Bone marrow (tissue), 2 donors: ENCODE measurements at regions not wholly inside any gene's neighbourhood (a gene's known extent, or its start where the extent isn't known, plus 50 kb on each side); places are given as distances from the start of the nearest gene placed in this dataset.

Experiments used
- DNase-seq, 2 donors: peaks; one replicate each; lab custom pipeline; 2025; lab: John Stamatoyannopoulos, UW

DNA sequence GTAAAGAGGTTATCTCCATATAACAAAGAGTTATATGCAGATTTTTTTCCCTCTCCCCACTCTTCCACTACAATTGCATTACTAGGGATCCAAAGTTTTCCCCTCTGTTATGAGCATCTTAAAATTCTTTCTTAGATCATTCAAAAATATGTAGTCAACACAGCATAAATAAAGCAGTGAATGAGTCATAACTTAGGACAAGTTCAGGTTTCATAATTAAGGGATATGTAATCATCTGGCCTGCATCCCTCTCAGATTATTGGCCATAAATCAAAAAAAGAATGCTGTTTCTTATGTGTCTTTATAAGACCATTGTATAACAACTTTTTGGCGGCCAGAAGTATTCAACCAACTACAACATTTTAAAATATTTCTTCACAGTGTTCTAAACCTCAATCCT, 1526.1 kb downstream of the KCNT2 start:
- DNase-seq = no peak

GRCh38 chr1:195076682-195077081, 1531.6 kb downstream of the KCNT2 start:
- DNase-seq = no peak

DNA sequence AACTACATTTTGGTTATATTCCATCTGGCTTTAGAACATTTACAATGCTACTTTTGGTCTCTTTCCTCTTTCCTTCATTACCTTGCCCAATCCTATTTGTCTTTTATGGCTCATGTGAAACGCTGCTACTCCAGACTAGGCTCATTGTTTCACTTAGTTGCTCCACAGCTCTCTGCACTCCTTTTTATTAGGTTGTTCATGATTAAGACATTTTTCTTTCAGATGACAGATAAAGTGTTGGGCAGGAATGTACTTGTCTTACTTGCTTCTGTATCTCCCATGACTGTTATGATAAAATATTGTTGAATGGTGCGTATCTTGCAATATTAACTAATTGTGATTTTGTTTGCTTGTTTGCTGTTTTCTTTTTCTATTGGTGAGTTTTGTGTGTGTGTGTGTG, 1532.3 kb downstream of the KCNT2 start:
- DNase-seq = no peak

DNA sequence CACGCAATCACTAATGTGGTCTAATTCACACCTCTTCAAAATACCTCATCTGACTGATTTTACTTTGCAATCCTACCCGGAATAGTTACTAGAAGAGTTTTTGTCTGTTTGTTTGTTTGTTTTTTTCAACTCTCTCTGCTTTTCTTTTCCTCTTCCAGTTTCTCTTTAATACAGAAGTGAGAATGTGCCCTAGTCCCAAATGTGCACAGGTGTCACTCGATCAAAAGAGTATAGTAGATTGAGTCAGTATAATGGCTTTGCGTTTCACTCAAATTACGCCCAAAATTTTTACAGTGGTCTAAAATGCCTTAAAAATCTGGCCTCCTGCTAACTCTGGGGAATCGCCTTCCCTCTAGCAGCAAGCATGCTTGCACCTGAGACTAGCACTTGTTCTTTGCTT, 1536.8 kb downstream of the KCNT2 start:
- no peak for DNase-seq

GRCh38 chr1:195065437-195065836, 1542.8 kb downstream of the KCNT2 start:
- DNase-seq = no peak

DNA sequence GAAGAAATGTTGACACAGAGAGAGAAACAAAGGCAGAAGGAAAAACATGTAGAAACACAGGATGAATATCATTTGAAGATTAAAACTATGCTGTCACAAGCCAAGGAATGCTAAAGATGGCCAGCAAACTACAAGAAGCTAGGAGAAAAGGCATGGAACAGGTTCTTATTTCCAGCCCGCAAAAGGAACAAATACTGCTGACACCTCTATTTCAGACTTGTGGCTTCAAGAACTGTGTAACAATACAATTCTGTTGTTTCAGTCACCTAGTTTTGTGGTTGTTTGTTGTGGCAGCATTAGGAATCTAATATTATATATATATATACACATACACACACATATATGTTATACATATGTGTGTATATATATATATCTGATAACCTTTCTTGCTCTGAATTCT, 1543.9 kb downstream of the KCNT2 start:
- no peak for DNase-seq

- no peak for DNase-seq
These were observed 1554.0 kb downstream of the KCNT2 start for GRCh38 chr1:195054217-195054687.

DNA sequence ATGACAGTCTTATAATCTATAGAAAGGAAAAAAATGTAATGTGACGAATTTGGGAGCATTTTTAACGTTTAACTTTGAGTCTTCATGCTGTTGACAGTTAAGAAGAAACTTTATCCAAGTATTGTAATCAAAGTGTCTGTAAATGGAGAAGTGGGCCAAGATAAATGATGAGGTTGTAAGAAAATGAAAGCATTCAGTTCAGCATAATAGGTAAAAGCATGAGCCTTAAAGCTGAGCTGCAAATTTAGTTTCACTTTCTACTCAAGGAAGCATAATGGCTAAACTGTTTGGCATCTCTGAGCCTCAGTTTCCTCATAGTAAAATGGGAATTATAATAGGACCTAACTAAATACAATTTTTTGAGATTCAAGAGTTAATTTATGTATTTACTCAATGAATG, 1554.8 kb downstream of the KCNT2 start:
- no peak for DNase-seq

GRCh38 chr1:195047772-195048171, 1560.5 kb downstream of the KCNT2 start:
- no peak for DNase-seq

- no peak for DNase-seq
These were observed 1563.2 kb downstream of the KCNT2 start for GRCh38 chr1:195045072-195045471.

- no peak for DNase-seq
These were observed 1577.4 kb downstream of the KCNT2 start for GRCh38 chr1:195030793-195031192.

DNA sequence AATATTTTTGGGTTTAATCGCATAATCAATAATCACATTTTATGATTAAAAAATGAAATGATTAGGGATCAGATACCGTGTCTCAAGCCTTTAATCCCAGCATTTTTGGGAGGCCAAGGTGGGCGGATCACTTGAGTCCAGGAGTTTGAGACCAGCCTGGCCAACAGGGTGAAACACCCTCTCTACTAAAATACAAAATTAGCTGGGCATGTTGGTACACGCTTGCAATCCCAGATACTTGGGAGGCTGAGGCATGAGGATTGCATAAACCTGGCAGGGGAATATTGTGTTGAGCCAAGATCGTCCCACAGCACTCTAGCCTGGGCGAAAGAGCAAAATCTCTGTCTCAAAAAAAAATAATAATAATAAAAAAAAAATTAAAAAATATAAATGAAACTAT, 1581.4 kb downstream of the KCNT2 start:
- no peak for DNase-seq

- no peak for DNase-seq
These were observed 1588.9 kb downstream of the KCNT2 start for GRCh38 chr1:195019385-195019784.

DNA sequence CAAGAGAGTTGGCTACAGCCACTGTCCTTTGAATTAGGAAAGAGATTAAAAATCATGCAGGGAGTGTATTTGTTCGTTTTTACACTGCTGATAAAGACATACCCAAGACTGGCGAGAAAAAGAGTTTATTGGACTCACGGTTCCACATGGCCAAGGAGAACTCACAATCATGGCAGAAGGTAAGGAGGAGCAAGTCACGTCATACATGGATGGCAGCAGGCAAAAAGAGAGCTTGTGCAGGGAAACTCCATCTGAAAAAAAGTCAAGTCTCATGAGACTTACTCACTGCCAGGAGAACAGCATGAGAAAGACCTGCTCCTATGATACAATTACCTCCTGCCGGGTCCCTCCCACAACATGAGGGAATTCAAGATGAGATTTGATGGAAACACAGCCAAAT, 1595.2 kb downstream of the KCNT2 start:
- DNase-seq = no peak

DNA sequence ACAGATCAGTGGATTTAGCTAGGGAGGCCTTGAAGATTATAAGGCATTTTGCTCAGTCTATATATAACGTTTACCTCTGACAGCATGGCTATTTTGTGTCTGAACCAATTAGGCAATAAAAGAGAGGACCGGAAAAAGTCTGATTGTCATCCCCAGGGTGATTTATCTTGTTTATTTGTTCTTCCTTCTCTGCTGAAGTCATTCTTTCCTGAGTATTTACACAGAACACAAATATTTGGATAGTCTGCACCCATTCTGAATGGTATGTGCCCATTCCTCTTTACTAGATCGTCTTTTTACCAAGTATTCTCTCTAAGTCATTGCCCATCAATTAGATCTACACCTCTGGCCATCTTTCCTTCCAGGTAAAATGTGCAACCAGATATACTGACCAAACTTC, 1602.9 kb downstream of the KCNT2 start:
- DNase-seq = no peak

- no peak for DNase-seq
These were observed 1617.8 kb downstream of the KCNT2 start for GRCh38 chr1:194990483-194990882.

GRCh38 chr1:194975913-194976312, 1632.3 kb downstream of the KCNT2 start:
- no peak for DNase-seq

DNA sequence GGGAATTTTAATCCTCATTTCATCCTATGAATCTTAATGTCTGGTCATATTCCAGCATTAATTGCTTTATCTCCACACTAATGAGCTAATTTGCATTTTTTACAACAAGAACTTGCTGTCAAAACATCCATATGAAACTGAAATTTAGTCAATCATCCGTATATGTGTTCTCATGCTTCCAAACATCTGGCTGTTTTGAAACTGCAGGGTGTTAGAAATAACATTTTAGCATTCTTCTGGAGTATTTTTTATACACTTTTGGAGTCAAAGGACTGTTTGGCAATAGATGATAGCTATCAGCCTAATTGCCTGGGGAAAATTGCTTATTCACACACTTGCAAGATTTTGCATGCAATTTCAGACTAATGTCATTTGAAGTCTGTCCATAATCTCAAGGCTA, 1639.3 kb downstream of the KCNT2 start:
- no peak for DNase-seq

GRCh38 chr1:194959795-194960194, 1648.4 kb downstream of the KCNT2 start:
- DNase-seq = no peak

GRCh38 chr1:194952171-194952570, 1656.1 kb downstream of the KCNT2 start:
- DNase-seq = no peak

DNA sequence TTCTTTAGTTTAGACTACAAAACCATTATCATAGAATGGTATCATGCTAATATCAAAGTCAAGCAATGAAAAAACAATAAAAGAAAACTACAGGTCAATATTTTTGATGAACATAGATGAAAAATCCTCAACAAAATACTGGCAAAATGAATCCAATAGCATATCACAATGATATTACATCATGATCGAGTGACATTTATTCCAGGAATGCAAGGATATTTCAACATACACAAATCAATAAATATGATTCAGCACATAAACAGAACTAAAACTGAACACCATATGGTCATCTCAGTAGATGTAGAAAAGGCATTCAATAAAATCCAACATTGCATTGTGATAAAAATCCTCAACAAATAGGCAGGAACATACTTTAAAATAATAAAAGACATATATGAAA, 1657.7 kb downstream of the KCNT2 start:
- DNase-seq = no peak

GRCh38 chr1:194940336-194941030, 1667.8 kb downstream of the KCNT2 start:
- DNase-seq = no peak

DNA sequence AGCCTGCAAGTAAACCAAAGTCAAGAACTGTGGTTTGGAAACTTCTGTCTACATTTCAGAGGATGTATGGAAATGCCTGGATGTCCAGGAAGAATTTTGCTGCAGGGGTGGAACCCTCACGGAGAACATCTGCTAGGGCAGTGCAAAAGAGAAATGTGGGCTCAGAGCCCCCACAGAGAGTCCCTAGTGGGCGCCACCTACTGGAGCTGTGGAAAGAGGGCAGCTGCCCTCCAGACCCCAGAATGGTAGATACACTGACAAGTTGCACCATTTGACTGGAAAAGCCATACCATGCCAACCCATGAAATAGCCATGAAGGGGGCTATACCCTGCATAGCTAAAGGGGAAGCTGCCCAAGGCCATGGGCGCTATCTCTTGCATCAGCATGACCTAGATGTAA, 1672.4 kb downstream of the KCNT2 start:
- DNase-seq = no peak

GRCh38 chr1:194931166-194931565, 1677.1 kb downstream of the KCNT2 start:
- DNase-seq = no peak
